ENCODE measurements at regions not wholly inside any gene's neighbourhood (a gene's known extent, or its start where the extent isn't known, plus 50 kb on each side); places are given as distances from the start of the nearest gene placed in this dataset.
"Not testable (repeated sequence)": the region's sequence is repeated elsewhere in the genome, so short reads cannot be mapped to it uniquely, and the experiment has no call there.

- no peak overlapping the region for H3K27ac ChIP-seq
- no peaks in the 10 kb centered on the region for H3K9me3 ChIP-seq (replicated peaks)
- H3K4me1 ChIP-seq, result no peaks in the 10 kb centered on the region
- H3K36me3 ChIP-seq, result no peaks in the 10 kb centered on the region
- DNase-seq, result no peak
- no peaks in the 10 kb centered on the region for H3K27me3 ChIP-seq
- H3K4me3 ChIP-seq, result no peak overlapping the region
Observed at GRCh38 chr5:104928906-104929520, 1366.4 kb upstream of the NUDT12 start.

DNA sequence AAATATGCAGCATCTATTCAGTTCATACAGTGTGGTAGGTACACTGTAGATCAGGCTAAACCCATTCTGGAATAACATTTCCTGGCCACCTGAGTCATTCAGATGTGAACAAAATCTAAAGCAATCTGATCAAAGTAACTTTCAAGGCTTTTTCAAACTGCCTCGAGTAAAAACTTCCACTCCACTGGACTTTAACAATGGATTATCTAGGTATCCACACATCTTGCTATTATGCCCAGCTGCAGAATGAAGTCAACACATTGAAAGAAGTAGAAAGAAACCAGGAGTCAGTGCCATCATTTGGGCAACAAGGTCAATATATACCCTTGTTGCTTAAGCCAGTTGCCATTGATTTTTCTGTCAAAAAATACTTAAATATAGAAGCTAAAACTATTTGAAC, 1352.6 kb upstream of the NUDT12 start:
- DNase-seq, result no peak
- Histone ChIP-seq H3K27me3 (no peaks in the 10 kb centered on the region), H3K36me3 (no peaks in the 10 kb centered on the region), H3K4me1 (no peaks in the 10 kb centered on the region), H3K4me3 (no peak overlapping the region), H3K27ac (no peak overlapping the region), H3K9me3 (replicated peaks) (no peaks in the 10 kb centered on the region)

DNA sequence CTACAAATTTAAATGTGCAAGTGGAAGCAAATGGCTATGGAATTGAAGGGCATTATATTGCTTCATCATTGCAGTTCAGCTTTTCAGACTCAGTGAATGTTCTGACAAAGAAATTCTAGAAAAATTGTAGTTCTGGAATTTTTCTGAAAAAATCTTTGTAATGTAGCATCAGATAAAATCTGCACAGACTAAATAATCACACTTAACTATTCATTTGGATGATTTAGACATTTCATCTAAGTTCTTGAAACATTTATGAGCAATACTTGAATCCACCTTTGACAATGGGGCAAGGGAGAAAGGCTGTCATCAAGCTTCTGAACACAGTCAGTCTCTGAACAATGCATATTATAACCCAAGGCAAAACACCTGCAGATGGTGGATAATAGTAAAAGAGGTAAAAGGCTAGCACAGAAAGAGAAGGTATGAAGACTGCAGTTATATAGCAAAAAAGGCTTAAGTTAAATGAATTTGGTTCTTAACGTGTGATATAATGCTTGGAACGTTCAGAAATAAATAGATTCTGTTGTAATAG, 1352.0 kb upstream of the NUDT12 start:
- no peaks in the 10 kb centered on the region for H3K4me1 ChIP-seq
- no peak overlapping the region for H3K27ac ChIP-seq
- H3K27me3 ChIP-seq, result no peaks in the 10 kb centered on the region
- no peaks in the 10 kb centered on the region for H3K36me3 ChIP-seq
- H3K9me3 ChIP-seq (replicated peaks), result no peaks in the 10 kb centered on the region
- H3K4me3 ChIP-seq, result no peak overlapping the region
- no peak for DNase-seq

DNA sequence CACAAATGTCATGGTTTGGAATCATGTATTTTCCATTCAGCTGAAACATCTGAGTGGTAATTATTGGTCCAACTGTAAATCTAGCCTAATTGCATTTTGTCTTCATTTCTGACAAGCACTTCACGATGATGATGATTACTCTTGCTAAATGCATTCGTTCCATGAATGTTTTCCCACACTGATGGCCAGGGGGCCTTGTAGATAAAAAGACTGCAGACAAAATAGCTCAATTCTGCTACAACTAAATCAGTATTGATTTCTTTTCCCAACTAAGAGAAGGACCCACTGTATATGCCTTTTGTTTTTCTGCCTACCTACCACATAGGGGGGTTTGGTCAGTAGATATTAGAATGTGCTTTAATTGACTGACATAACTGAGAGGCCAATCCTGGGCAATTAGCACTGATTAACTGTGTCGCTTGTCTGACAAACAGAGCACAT, 1351.3 kb upstream of the NUDT12 start:
- no peak for DNase-seq
- Histone ChIP-seq H3K36me3 (no peaks in the 10 kb centered on the region), H3K9me3 (replicated peaks) (no peaks in the 10 kb centered on the region), H3K27ac (no peak overlapping the region), H3K27me3 (no peaks in the 10 kb centered on the region), H3K4me3 (no peak overlapping the region), H3K4me1 (no peaks in the 10 kb centered on the region)

GRCh38 chr5:104909803-104910202, 1347.2 kb upstream of the NUDT12 start:
- Histone ChIP-seq H3K4me3 (no peak overlapping the region), H3K9me3 (replicated peaks) (no peaks in the 10 kb centered on the region), H3K27ac (no peak overlapping the region), H3K36me3 (no peaks in the 10 kb centered on the region), H3K27me3 (no peaks in the 10 kb centered on the region), H3K4me1 (no peaks in the 10 kb centered on the region)
- no peak for DNase-seq

DNA sequence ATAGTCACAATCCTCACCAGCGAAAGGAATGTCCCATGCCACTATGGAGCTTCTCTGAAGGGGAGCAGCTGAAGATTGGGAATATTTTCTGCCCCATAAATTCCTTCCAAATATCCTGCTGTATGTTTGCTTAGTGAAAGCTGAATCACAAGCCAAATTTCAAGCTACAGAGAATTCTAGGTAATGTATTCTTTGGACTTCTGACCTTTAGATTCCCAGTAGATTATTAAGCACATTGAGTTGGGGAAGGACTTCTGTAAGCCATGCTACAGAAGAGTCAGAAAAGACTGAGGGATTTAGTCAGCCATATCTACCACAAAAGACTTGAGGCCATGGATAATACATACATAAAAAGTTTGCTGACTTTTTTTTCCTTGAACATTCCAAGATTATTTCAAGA, 1342.0 kb upstream of the NUDT12 start:
- Histone ChIP-seq H3K4me1 (no peaks in the 10 kb centered on the region), H3K9me3 (replicated peaks) (no peaks in the 10 kb centered on the region), H3K27me3 (no peaks in the 10 kb centered on the region), H3K27ac (no peak overlapping the region), H3K36me3 (no peaks in the 10 kb centered on the region), H3K4me3 (no peak overlapping the region)
- DNase-seq, result no peak

DNA sequence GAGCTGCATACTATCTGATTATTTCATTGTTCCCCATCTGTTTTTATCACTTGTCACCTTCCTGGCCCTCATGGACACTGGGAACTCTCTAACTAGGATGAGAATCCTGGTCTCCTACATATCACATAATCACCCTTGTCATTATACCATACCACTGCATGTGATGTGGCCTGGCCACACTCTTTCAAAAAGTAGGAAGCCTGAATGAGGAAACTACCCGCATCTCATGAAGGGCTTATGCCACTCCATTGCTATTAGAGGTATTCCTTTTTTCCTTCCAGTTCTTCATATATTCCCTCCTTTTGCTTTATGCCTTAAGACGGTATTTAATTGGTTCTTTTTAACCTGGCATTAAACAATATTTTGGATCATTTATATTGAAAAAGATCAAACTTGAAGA, 1341.4 kb upstream of the NUDT12 start:
- Histone ChIP-seq H3K4me1 (no peaks in the 10 kb centered on the region), H3K27ac (no peak overlapping the region), H3K9me3 (replicated peaks) (no peaks in the 10 kb centered on the region), H3K36me3 (no peaks in the 10 kb centered on the region), H3K4me3 (no peak overlapping the region), H3K27me3 (no peaks in the 10 kb centered on the region)
- DNase-seq, result no peak

DNA sequence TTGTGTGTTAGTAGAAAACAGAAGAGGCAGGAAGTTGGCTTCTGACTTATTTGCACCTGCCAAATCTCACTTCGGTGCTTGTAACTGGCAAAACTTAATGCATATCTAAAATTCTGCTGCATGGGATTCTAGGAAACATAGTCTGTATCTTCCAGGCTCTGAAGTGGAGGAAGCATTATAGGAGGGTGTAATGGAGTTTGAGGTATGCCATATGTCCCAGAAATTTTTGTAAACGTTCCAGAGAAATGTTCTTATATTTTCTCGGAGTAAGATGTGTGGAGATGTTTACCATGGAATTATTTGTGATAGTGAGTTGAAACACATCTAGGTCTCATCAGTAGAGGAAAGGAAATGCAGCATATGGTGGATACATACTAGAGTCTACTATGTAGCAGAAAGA, 1329.0 kb upstream of the NUDT12 start:
- H3K4me3 ChIP-seq, result no peak overlapping the region
- H3K4me1 ChIP-seq, result no peaks in the 10 kb centered on the region
- no peaks in the 10 kb centered on the region for H3K36me3 ChIP-seq
- H3K27me3 ChIP-seq, result no peaks in the 10 kb centered on the region
- H3K9me3 ChIP-seq (replicated peaks), result no peaks in the 10 kb centered on the region
- no peak for DNase-seq
- no peak overlapping the region for H3K27ac ChIP-seq

DNA sequence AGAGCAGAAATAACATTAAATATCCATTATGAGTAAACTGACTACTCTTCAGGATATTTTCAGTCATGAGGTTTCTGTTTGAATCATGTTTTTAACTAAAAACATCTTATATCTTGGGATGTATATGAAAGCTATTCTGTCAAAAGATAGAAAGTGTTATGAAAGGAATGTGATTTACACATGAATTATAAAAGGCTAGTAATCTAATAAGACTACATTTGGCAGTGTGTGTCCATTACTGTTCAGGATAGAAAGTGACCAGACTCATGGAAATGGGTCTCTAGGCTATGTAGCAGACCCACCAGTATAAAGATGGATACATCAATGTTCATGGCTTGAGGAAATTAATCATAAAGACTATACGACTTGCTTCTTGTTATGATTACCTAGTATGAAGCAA, 1328.2 kb upstream of the NUDT12 start:
- no peak for DNase-seq
- no peaks in the 10 kb centered on the region for H3K27me3 ChIP-seq
- H3K36me3 ChIP-seq, result no peaks in the 10 kb centered on the region
- no peaks in the 10 kb centered on the region for H3K4me1 ChIP-seq
- H3K27ac ChIP-seq, result no peak overlapping the region
- no peaks in the 10 kb centered on the region for H3K9me3 ChIP-seq (replicated peaks)
- no peak overlapping the region for H3K4me3 ChIP-seq

- Histone ChIP-seq H3K36me3 (no peaks in the 10 kb centered on the region), H3K4me3 (no peak overlapping the region), H3K9me3 (replicated peaks) (no peaks in the 10 kb centered on the region), H3K27me3 (no peaks in the 10 kb centered on the region), H3K27ac (no peak overlapping the region), H3K4me1 (no peaks in the 10 kb centered on the region)
- no peak for DNase-seq
Observed at GRCh38 chr5:104859437-104859836, 1296.8 kb upstream of the NUDT12 start.

DNA sequence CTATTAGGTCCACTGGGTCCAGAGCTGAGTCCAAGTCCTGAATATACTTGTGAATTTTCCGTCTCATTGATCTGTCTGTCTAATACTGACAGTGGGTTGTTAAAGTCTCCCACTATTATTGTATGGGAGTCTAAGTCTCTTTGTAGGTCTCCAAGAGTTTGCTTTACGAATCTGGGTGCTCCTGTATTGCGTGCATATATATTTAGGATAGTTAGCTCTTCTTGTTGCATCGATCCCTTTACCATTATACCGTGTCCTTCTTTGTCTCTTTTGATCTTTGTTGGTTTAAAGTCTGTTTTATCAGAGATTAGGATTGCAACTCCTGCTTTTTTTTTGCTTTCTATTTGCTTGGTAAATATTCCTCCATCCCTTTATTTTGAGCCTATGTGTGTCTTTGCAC, 1289.5 kb upstream of the NUDT12 start:
- H3K9me3 ChIP-seq (replicated peaks); H3K27ac ChIP-seq; H3K27me3 ChIP-seq; H3K4me1 ChIP-seq; H3K4me3 ChIP-seq; DNase-seq; H3K36me3 ChIP-seq: not testable (repeated sequence)

- DNase-seq, result no peak
- no peaks in the 10 kb centered on the region for H3K9me3 ChIP-seq (replicated peaks)
- no peak overlapping the region for H3K4me3 ChIP-seq
- no peaks in the 10 kb centered on the region for H3K4me1 ChIP-seq
- H3K36me3 ChIP-seq, result no peaks in the 10 kb centered on the region
- H3K27ac ChIP-seq, result no peak overlapping the region
- H3K27me3 ChIP-seq, result no peaks in the 10 kb centered on the region
Observed at GRCh38 chr5:104845541-104845940, 1283.0 kb upstream of the NUDT12 start.

GRCh38 chr5:104843822-104844221, 1281.2 kb upstream of the NUDT12 start:
- H3K4me1 ChIP-seq, result no peaks in the 10 kb centered on the region
- H3K27ac ChIP-seq, result no peak overlapping the region
- no peaks in the 10 kb centered on the region for H3K27me3 ChIP-seq
- no peaks in the 10 kb centered on the region for H3K36me3 ChIP-seq
- no peak overlapping the region for H3K4me3 ChIP-seq
- DNase-seq, result no peak
- no peaks in the 10 kb centered on the region for H3K9me3 ChIP-seq (replicated peaks)

GRCh38 chr5:104840284-104840683, 1277.7 kb upstream of the NUDT12 start:
- Histone ChIP-seq H3K27ac (no peak overlapping the region), H3K27me3 (no peaks in the 10 kb centered on the region), H3K4me1 (no peaks in the 10 kb centered on the region), H3K9me3 (replicated peaks) (no peaks in the 10 kb centered on the region), H3K4me3 (no peak overlapping the region), H3K36me3 (no peaks in the 10 kb centered on the region)
- DNase-seq, result no peak

DNA sequence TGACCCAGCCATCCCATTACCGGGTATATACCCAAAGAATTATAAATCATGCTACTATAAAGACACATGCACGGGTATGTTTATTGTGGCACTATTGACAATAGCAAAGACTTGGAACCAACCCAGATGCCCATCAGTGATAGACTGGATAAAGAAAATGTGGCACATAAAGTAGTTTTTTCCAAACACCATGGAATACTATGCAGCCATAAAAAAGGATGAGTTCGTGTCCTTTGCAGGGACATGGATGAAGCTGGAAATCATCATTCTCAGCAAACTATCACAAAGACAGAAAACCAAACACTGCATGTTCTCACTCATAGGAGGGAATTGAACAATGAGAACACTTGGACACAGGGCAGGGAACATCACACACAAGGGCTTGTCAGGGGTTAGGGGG, 1268.9 kb upstream of the NUDT12 start:
- H3K27ac ChIP-seq; H3K9me3 ChIP-seq (replicated peaks); H3K27me3 ChIP-seq; H3K4me1 ChIP-seq; H3K4me3 ChIP-seq; DNase-seq; H3K36me3 ChIP-seq: not testable (repeated sequence)

- Histone ChIP-seq H3K4me1 (no peaks in the 10 kb centered on the region), H3K4me3 (no peak overlapping the region), H3K27me3 (no peaks in the 10 kb centered on the region)
Observed at GRCh38 chr5:104821606-104822005, 1259.0 kb upstream of the NUDT12 start.

More at GRCh38 chr5:104821606-104822005, 1259.0 kb upstream of the NUDT12 start:
- Histone ChIP-seq H3K27ac (no peak overlapping the region), H3K9me3 (replicated peaks) (no peaks in the 10 kb centered on the region), H3K36me3 (no peaks in the 10 kb centered on the region)
- DNase-seq, result no peak

Measured in SJCRH30 (cell line).